ENCODE measurements at regions not wholly inside any gene's neighbourhood (a gene's known extent, or its start where the extent isn't known, plus 50 kb on each side); places are given as distances from the start of the nearest gene placed in this dataset.

GRCh38 chr15:96274087-96274440 is 56.4 kb upstream of the NR2F2 start:
- Histone ChIP-seq H3K36me3 (peaks cover 0 to 10% (median 0%) of the 10 kb centered on the region in 3 donors), H3K9me3 (no peaks in the 10 kb centered on the region), H3K27ac (no peak overlapping the region), H3K4me1 (no peaks in the 10 kb centered on the region), H3K27me3 (no peaks in the 10 kb centered on the region), H3K4me3 (no peak overlapping the region)
- no peak for TF ChIP-seq CTCF (IDR thresholded peaks at IDR 0.05)
- TF ChIP-seq POLR2A (IDR thresholded peaks at IDR 0.05): no peak
- WGBS, 2 donors: 56 to 67% methylated on average over 7 of the region's 7 CpGs
- intact Hi-C loops (cut with DNase I): no loop called here
- DNase-seq: no peak

- H3K4me1 ChIP-seq: no peaks in the 10 kb centered on the region
- peaks cover 0 to 10% (median 0%) of the 10 kb centered on the region in 3 donors for H3K36me3 ChIP-seq
- no peak overlapping the region for H3K27ac ChIP-seq
- H3K27me3 ChIP-seq: no peaks in the 10 kb centered on the region
- no peak for DNase-seq
- 66 to 75% methylated on average over 2 of the region's 2 CpGs for WGBS, 2 donors
- TF ChIP-seq CTCF (IDR thresholded peaks at IDR 0.05) (no peak), POLR2A (IDR thresholded peaks at IDR 0.05) (no peak)
- H3K4me3 ChIP-seq: no peak overlapping the region
- intact Hi-C loops (cut with DNase I): no loop called here
- no peaks in the 10 kb centered on the region for H3K9me3 ChIP-seq
Observed at GRCh38 chr15:96274698-96275097, 55.8 kb upstream of the NR2F2 start.

GRCh38 chr15:96276438-96277210 is 53.9 kb upstream of the NR2F2 start:
- Histone ChIP-seq H3K4me1 (no peaks in the 10 kb centered on the region), H3K4me3 (no peak overlapping the region), H3K27ac (no peak overlapping the region), H3K36me3 (peaks cover 0 to 5% (median 0%) of the 10 kb centered on the region in 3 donors), H3K9me3 (no peaks in the 10 kb centered on the region), H3K27me3 (no peaks in the 10 kb centered on the region)
- 92 to 94% methylated on average over 4 of the region's 4 CpGs for WGBS, 2 donors
- DNase-seq: no peak
- TF ChIP-seq POLR2A (IDR thresholded peaks at IDR 0.05) (no peak), CTCF (IDR thresholded peaks at IDR 0.05) (no peak)
- intact Hi-C loops (cut with DNase I): no loop called here

Small RNAs in the stretch of these regions (small RNA-seq; reads per million reads assigned to genes)
- 0 reads per million in 4 donors for gene AC012409.4
- 0 to 0.27 (median 0.15) reads per million in 4 donors for gene RNU2-3P
